ENCODE measurements at regions not wholly inside any gene's neighbourhood (a gene's known extent, or its start where the extent isn't known, plus 50 kb on each side); places are given as distances from the start of the nearest gene placed in this dataset.

DNA sequence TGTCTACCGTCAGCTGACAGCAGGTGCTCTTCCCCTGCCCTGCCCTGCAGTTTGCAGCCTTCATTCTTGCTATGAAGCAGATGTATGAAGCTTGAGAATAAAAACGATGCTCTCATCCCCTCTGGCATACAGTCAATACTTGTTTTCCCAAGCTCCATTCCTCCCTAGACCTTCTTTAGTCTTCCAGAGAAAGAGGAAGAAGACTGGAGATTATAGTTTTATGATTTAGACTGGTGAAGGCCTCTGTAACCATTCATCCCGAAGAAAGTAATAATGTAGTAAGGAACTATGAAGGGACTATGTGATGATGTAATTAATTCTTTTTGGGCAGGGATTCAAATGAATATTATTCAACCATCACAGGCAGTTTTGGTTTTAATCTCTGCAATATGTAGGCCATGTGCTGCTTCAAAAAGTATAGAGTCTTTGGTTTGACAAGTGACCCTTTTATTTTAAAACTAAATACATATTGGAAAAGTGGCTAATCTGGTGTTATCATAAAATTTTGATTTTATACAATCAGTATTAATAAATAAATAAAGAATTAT lies 242.4 kb upstream of the KIAA1217 start:
- H3K36me3 ChIP-seq (ENCODE audit: control insufficient read depth in 2 of 4, insufficient read depth in 4 of 4, low read length in 3 of 4), result no peaks in the 10 kb centered on the region
- H2BK20ac ChIP-seq (ENCODE audit: low read length), result no peak overlapping the region
- no peak overlapping the region for H2BK5ac ChIP-seq (ENCODE audit: low read depth, low read length)
- no peak overlapping the region for H3K56ac ChIP-seq (replicated peaks; ENCODE audit: insufficient read length, low read depth, low read length)
- no peak overlapping the region for H3K14ac ChIP-seq (ENCODE audit: insufficient read length)
- no peak overlapping the region for H3K4ac ChIP-seq (replicated peaks; ENCODE audit: insufficient read length, low read depth, low read length)
- POLR2A ChIA-PET (ENCODE audit: partially characterized antibody), result no interaction called here
- CTCF ChIA-PET (ENCODE audit: partially characterized antibody), result no interaction called here
- no peak overlapping the region for H3K27ac ChIP-seq (ENCODE audit: low read depth, low read length)
- H3K27me3 ChIP-seq (replicated peaks in 1 of 4; ENCODE audit: control insufficient read depth in 3 of 4, extremely low read depth in 1 of 4, insufficient read depth in 3 of 4, low read length in 3 of 4), result no peaks in the 10 kb centered on the region
- no peak overlapping the region for H3K4me3 ChIP-seq (ENCODE audit: extremely low read depth in 1 of 4, insufficient read depth in 2 of 4, low read depth in 3 of 4, low read length in 4 of 4)
- no peak overlapping the region for H3K4me2 ChIP-seq (ENCODE audit: insufficient read depth in 1 of 2, low read depth in 2 of 2, low read length in 2 of 2)
- no peak overlapping the region for H2BK12ac ChIP-seq (ENCODE audit: low read depth, low read length)
- no peak overlapping the region for H2AFZ ChIP-seq (ENCODE audit: low read length)
- H2BK15ac ChIP-seq (ENCODE audit: low read length), result no peak overlapping the region
- no peak for FAIRE-seq
- no peaks in the 10 kb centered on the region for H3K23me2 ChIP-seq (ENCODE audit: low read depth, low read length)
- H4K5ac ChIP-seq (ENCODE audit: insufficient read length, low read depth, low read length), result no peak overlapping the region
- no peaks in the 10 kb centered on the region for H4K20me1 ChIP-seq (replicated peaks in 1 of 2; ENCODE audit: control insufficient read depth in 1 of 2, insufficient read depth in 2 of 2, low read length in 2 of 2)
- H3K9me3 ChIP-seq (ENCODE audit: insufficient read depth in 2 of 2, low read depth in 1 of 2, low read length in 1 of 2), result no peaks in the 10 kb centered on the region
- WGBS, 2 experiments (ENCODE audit: extremely low coverage in 1 of 2, insufficient coverage in 1 of 2, insufficient read length in 1 of 2, insufficient replicate concordance in 2 of 2, low coverage in 1 of 2, low lambda C conversion rate in 2 of 2, missing lambda C conversion rate in 1 of 2), result 94% methylated on average over 3 of the region's 3 CpGs; no CpG with 5 or more reads in 1 of the 2 experiments
- no peak overlapping the region for H3K9ac ChIP-seq (replicated peaks in 1 of 4; ENCODE audit: extremely low read depth in 1 of 4, low read depth in 3 of 4, low read length in 3 of 4)
- no peaks in the 10 kb centered on the region for H3K79me1 ChIP-seq (ENCODE audit: low read depth, low read length)
- H3K4me1 ChIP-seq (replicated peaks in 1 of 4; ENCODE audit: control insufficient read depth in 3 of 4, insufficient read depth in 4 of 4, low read length in 3 of 4), result peaks cover 0 to 7% (median 2%) of the 10 kb centered on the region in 4 experiments; a peak in 3 of 7 replicates
- no peak overlapping the region for H2AK5ac ChIP-seq (ENCODE audit: low read depth, low read length)
- H4K8ac ChIP-seq (ENCODE audit: extremely low read depth, insufficient read depth, low read length), result no peak overlapping the region
- no peak overlapping the region for H3K18ac ChIP-seq (ENCODE audit: extremely low read depth, low read length)
- H4K91ac ChIP-seq (replicated peaks; ENCODE audit: insufficient read length, low read length), result no peak overlapping the region
- no peaks in the 10 kb centered on the region for H3K79me2 ChIP-seq (ENCODE audit: control insufficient read depth in 1 of 2, insufficient read depth in 2 of 2, low read length in 2 of 2)
- no peak overlapping the region for H2BK120ac ChIP-seq (replicated peaks; ENCODE audit: low read depth, low read length)
- no peak overlapping the region for H3K23ac ChIP-seq (ENCODE audit: insufficient read length)
- no peak for DNase-seq (ENCODE audit: low read depth in 1 of 2, low spot score in 2 of 2)
- TF ChIP-seq GABPA (IDR thresholded peaks at IDR 0.05; ENCODE audit: borderline replicate concordance, insufficient read depth, low read length) (no peak), YY1 (IDR thresholded peaks at IDR 0.05; ENCODE audit: low read depth, low read length) (no peak), BCL11A (IDR thresholded peaks at IDR 0.05; ENCODE audit: low read depth in 2 of 2, low read length in 2 of 2) (no peak), POLR2A (IDR thresholded peaks at IDR 0.05; ENCODE audit: control extremely low read depth in 1 of 2, low read depth in 2 of 2, low read length in 2 of 2) (no peak)
